ENCODE measurements at regions not wholly inside any gene's neighbourhood (a gene's known extent, or its start where the extent isn't known, plus 50 kb on each side); places are given as distances from the start of the nearest gene placed in this dataset.

DNA sequence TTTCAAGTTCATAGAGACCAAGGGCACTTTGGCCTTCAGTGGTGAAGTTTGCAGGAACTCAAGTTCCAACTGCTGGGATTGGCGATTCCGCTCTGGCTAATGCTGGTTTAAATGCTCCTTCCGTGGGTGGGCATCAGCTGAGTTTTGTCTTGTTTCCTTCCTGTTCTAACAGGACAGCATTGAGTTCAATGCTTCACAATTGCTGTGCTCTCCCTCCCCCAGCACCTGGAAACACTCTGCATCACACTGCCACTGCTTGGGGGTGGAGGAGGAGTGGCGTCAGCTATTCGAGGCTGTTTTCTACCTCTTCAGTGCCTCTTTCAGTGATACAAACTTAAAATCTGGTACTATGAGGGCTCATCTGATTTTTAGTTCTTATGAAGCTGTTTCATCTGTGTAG lies 634.9 kb downstream of the FSCB start:
- Histone ChIP-seq H3K9ac (ENCODE audit: low read length) (no peak overlapping the region), H3K27ac (ENCODE audit: low read length in 2 of 2) (no peak overlapping the region), H4K20me1 (ENCODE audit: control insufficient read depth, insufficient read depth, low read length, poor library complexity, severe bottlenecking) (no peaks in the 10 kb centered on the region), H2AFZ (ENCODE audit: insufficient read depth, low read depth, low read length, poor library complexity, severe bottlenecking) (no peak overlapping the region), H3K4me3 (ENCODE audit: control extremely low read depth in 1 of 5, extremely low read depth in 1 of 5, insufficient read depth in 1 of 5, low read depth in 2 of 5, low read length in 4 of 5) (no peak overlapping the region), H3K79me2 (ENCODE audit: control insufficient read depth, insufficient read depth, low read length) (no peaks in the 10 kb centered on the region), H3K27me3 (replicated peaks in 1 of 4; ENCODE audit: control extremely low read depth in 1 of 4, control insufficient read depth in 3 of 4, insufficient read depth in 4 of 4, low read length in 3 of 4) (no peaks in the 10 kb centered on the region), H3K36me3 (replicated peaks in 1 of 2; ENCODE audit: control extremely low read depth in 1 of 2, control insufficient read depth in 1 of 2, extremely low read depth in 1 of 2, insufficient read depth in 2 of 2, low read length in 1 of 2) (no peaks in the 10 kb centered on the region), H3K9me3 (ENCODE audit: control extremely low read depth in 1 of 3, control insufficient read depth in 2 of 3, insufficient read depth in 1 of 3, low read length in 2 of 3) (peaks cover 0 to 3% (median 0%) of the 10 kb centered on the region in 3 donors), H3K4me2 (replicated peaks; ENCODE audit: low read depth, low read length, poor library complexity, severe bottlenecking) (no peak overlapping the region), H3K4me1 (ENCODE audit: control insufficient read depth in 2 of 2, insufficient read depth in 2 of 2, low read length in 2 of 2) (no peaks in the 10 kb centered on the region)
- ATAC-seq (ENCODE audit: low read depth) (no peak), DNase-seq (no peak)
- no peaks in the 10 kb centered on the region for H3K9me3 Mint-ChIP-seq (ENCODE audit: insufficient read depth)
- no peak for TF ChIP-seq CTCF (IDR thresholded peaks at IDR 0.05)
- intact Hi-C loops (cut with micrococcal nuclease) = no loop called here
- no peak overlapping the region for H3K4me3 Mint-ChIP-seq
- no peaks in the 10 kb centered on the region for H3K27me3 Mint-ChIP-seq
- 87% methylated on average over 3 of the region's 5 CpGs for WGBS (ENCODE audit: insufficient coverage)
- CTCF ChIA-PET = no interaction called here
- POLR2A ChIA-PET = no interaction called here
- H3K27ac Mint-ChIP-seq = no peak overlapping the region
- H3K4me1 Mint-ChIP-seq = no peaks in the 10 kb centered on the region

DNA sequence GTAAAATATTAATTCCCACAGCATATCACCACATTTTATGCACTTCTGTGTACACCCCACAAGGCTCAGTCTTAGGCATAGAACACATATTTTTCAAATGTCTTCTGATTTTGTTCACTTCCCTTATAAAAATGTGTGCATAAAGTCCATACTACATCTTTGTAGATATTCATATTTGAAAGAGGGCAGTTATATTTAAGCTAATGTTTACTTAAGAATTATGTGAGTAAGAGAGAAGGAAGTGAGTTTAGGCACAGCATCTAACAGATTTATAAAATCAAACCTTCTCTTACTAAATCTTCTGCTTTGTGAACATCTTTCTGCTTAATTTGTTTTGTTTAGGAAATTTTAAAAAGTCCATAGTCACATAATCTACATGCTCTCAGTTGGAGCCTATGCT lies 648.1 kb downstream of the FSCB start:
- no peaks in the 10 kb centered on the region for H3K9me3 Mint-ChIP-seq (ENCODE audit: insufficient read depth)
- H3K27me3 Mint-ChIP-seq = no peaks in the 10 kb centered on the region
- Histone ChIP-seq H3K4me3 (ENCODE audit: control extremely low read depth in 1 of 5, extremely low read depth in 1 of 5, insufficient read depth in 1 of 5, low read depth in 2 of 5, low read length in 4 of 5) (no peak overlapping the region), H3K36me3 (replicated peaks in 1 of 2; ENCODE audit: control extremely low read depth in 1 of 2, control insufficient read depth in 1 of 2, extremely low read depth in 1 of 2, insufficient read depth in 2 of 2, low read length in 1 of 2) (no peaks in the 10 kb centered on the region), H3K27ac (ENCODE audit: low read length in 2 of 2) (no peak overlapping the region), H2AFZ (ENCODE audit: insufficient read depth, low read depth, low read length, poor library complexity, severe bottlenecking) (no peak overlapping the region), H3K4me1 (ENCODE audit: control insufficient read depth in 2 of 2, insufficient read depth in 2 of 2, low read length in 2 of 2) (no peaks in the 10 kb centered on the region), H3K79me2 (ENCODE audit: control insufficient read depth, insufficient read depth, low read length) (no peaks in the 10 kb centered on the region), H3K9me3 (ENCODE audit: control extremely low read depth in 1 of 3, control insufficient read depth in 2 of 3, insufficient read depth in 1 of 3, low read length in 2 of 3) (no peaks in the 10 kb centered on the region), H4K20me1 (ENCODE audit: control insufficient read depth, insufficient read depth, low read length, poor library complexity, severe bottlenecking) (no peaks in the 10 kb centered on the region), H3K4me2 (replicated peaks; ENCODE audit: low read depth, low read length, poor library complexity, severe bottlenecking) (no peak overlapping the region), H3K9ac (ENCODE audit: low read length) (no peak overlapping the region), H3K27me3 (replicated peaks in 1 of 4; ENCODE audit: control extremely low read depth in 1 of 4, control insufficient read depth in 3 of 4, insufficient read depth in 4 of 4, low read length in 3 of 4) (no peaks in the 10 kb centered on the region)
- ATAC-seq (ENCODE audit: low read depth) (no peak), DNase-seq (no peak)
- ChIA-PET CTCF (no interaction called here), POLR2A (no interaction called here)
- no peak for TF ChIP-seq EZH2 (IDR thresholded peaks at IDR 0.05; ENCODE audit: borderline replicate concordance, insufficient read depth, low read depth, low read length, poor library complexity, severe bottlenecking)
- TF ChIP-seq CTCF (IDR thresholded peaks at IDR 0.05) = no peak
- H3K4me3 Mint-ChIP-seq = no peak overlapping the region
- no peaks in the 10 kb centered on the region for H3K4me1 Mint-ChIP-seq
- H3K27ac Mint-ChIP-seq = no peak overlapping the region
- intact Hi-C loops (cut with micrococcal nuclease) = no loop called here

Measured in B cell (primary cell).